NCI-H1092 (cell line): ENCODE measurements at regions not wholly inside any gene's neighbourhood (a gene's known extent, or its start where the extent isn't known, plus 50 kb on each side); places are given as distances from the start of the nearest gene placed in this dataset.
A peak's percentile ranks its signal among the peaks of the same experiment; 100 is the strongest.

ENCODE experiments used
- DNase-seq: peaks from one replicate; lab custom pipeline; 2025; lab: John Stamatoyannopoulos, UW

- DNase-seq = no peak
Observed at GRCh38 chr13:109366525-109366924, 419.9 kb downstream of the IRS2 start.

- DNase-seq = no peak
Observed at GRCh38 chr13:109363431-109363830, 423.0 kb downstream of the IRS2 start.

- no peak for DNase-seq
Observed at GRCh38 chr13:109362616-109363015, 423.8 kb downstream of the IRS2 start.

GRCh38 chr13:109361562-109362289, 424.7 kb downstream of the IRS2 start:
- DNase-seq = no peak

GRCh38 chr13:109357751-109358471, 428.5 kb downstream of the IRS2 start:
- DNase-seq = no peak

GRCh38 chr13:109355875-109356434, 430.4 kb downstream of the IRS2 start:
- no peak for DNase-seq

GRCh38 chr13:109355166-109355565, 431.2 kb downstream of the IRS2 start:
- DNase-seq = no peak

- no peak for DNase-seq
Observed at GRCh38 chr13:109351236-109351635, 435.1 kb downstream of the IRS2 start.

- DNase-seq = no peak
Observed at GRCh38 chr13:109348519-109349258, 437.7 kb downstream of the IRS2 start.

GRCh38 chr13:109346060-109346459, 440.3 kb downstream of the IRS2 start:
- DNase-seq = no peak

- DNase-seq = no peak
Observed at GRCh38 chr13:109345433-109345941, 440.9 kb downstream of the IRS2 start.

- DNase-seq = no peak
Observed at GRCh38 chr13:109344552-109345157, 441.7 kb downstream of the IRS2 start.

- DNase-seq = no peak
Observed at GRCh38 chr13:109336730-109337129, 449.7 kb downstream of the IRS2 start.

GRCh38 chr13:109333893-109334651, 452.3 kb downstream of the IRS2 start:
- no peak for DNase-seq

GRCh38 chr13:109332506-109333499, 453.6 kb downstream of the IRS2 start:
- DNase-seq = no peak

- peak; percentile 97 for DNase-seq
Observed at GRCh38 chr13:109331898-109332297, 454.5 kb downstream of the IRS2 start.

- DNase-seq = no peak
Observed at GRCh38 chr13:109331011-109331433, 455.4 kb downstream of the IRS2 start.

GRCh38 chr13:109330123-109330522, 456.3 kb downstream of the IRS2 start:
- no peak for DNase-seq

- DNase-seq = no peak
Observed at GRCh38 chr13:109329175-109329574, 457.2 kb downstream of the IRS2 start.

- DNase-seq = no peak
Observed at GRCh38 chr13:109326601-109327000, 459.8 kb downstream of the IRS2 start.
